IMR-90 (cell line): ENCODE measurements at regions not wholly inside any gene's neighbourhood (a gene's known extent, or its start where the extent isn't known, plus 50 kb on each side); places are given as distances from the start of the nearest gene placed in this dataset.

ENCODE experiments used
- ATAC-seq: fragments of 200-7000 bp; cut with Tn5 transposase; 2 replicates; pipeline ENCODE4 v1.9.1; 2020; ENCODE audit warnings: low read depth, mild to moderate bottlenecking, moderate library complexity
- BruUV-seq: library from RNA; stranded (reverse); fragments of 400-500 nt; replicated peaks from 2 replicates; lab custom pipeline; 2021; lab: Mats Ljungman, UMichigan
- CTCF ChIA-PET: fragments of 300-600 bp; formaldehyde crosslinking; extraction: SDS; loops from one replicate; lab custom pipeline; 2021; ENCODE audit warnings: antibody characterized with exemption; lab: Yijun Ruan, JAX
- POLR2A ChIA-PET: fragments of 300-600 bp; sonication (Branson Sonifier 250); formaldehyde crosslinking; loops from one replicate; lab custom pipeline; 2022; ENCODE audit warnings: antibody characterized with exemption; ENCODE audit not compliant: unreplicated experiment; lab: Charles Lee
- DNase-seq: peaks from one replicate; pipeline ENCODE4 v3.0.0; 2013
- H2AFZ ChIP-seq: replicated peaks from 2 replicates; pipeline ENCODE3; 2013; ENCODE audit warnings: low read length, mild to moderate bottlenecking; ENCODE audit not compliant: poor library complexity
- H2AK5ac ChIP-seq: 2 replicates; pipeline ENCODE4 v1.6.1; 2013; ENCODE audit warnings: low read depth, low read length, inconsistent platforms
- H2AK9ac ChIP-seq: replicated peaks from 2 replicates; pipeline ENCODE3; 2013; ENCODE audit warnings: mild to moderate bottlenecking, low read depth, low read length, moderate library complexity; ENCODE audit not compliant: poor library complexity
- H2BK120ac ChIP-seq: 2 replicates; pipeline ENCODE4 v1.6.1; 2013; ENCODE audit warnings: low read depth, low read length, inconsistent platforms
- H2BK15ac ChIP-seq: 3 replicates; pipeline ENCODE4 v1.6.1; 2013; ENCODE audit warnings: low read depth, low read length, inconsistent platforms
- H2BK20ac ChIP-seq: 2 replicates; pipeline ENCODE4 v1.6.1; 2013; ENCODE audit warnings: low read depth, mild to moderate bottlenecking, inconsistent platforms, low read length, moderate library complexity
- H2BK5ac ChIP-seq: 2 replicates; pipeline ENCODE4 v1.6.1; 2013; ENCODE audit warnings: mild to moderate bottlenecking, low read depth, low read length, inconsistent platforms; ENCODE audit not compliant: poor library complexity, severe bottlenecking
- H3K14ac ChIP-seq: replicated peaks from 2 replicates; pipeline ENCODE4 v1.6.1; 2013; ENCODE audit warnings: low read depth, low read length, inconsistent platforms
- H3K18ac ChIP-seq: 2 replicates; pipeline ENCODE4 v1.6.1; 2013; ENCODE audit warnings: low read depth, low read length, control low read depth
- H3K23ac ChIP-seq: 2 replicates; pipeline ENCODE4 v1.6.1; 2013; ENCODE audit warnings: low read depth, low read length, inconsistent platforms
- H3K27ac ChIP-seq: 2 replicates; pipeline ENCODE4 v1.5.1; 2013; ENCODE audit warnings: mild to moderate bottlenecking, control low read depth, low read length; ENCODE audit not compliant: insufficient read depth
- H3K27me3 ChIP-seq: 2 replicates; pipeline ENCODE4 v1.6.1; 2013; ENCODE audit warnings: low read length; ENCODE audit not compliant: control insufficient read depth, insufficient read depth
- H3K36me3 ChIP-seq: 2 replicates; pipeline ENCODE4 v1.6.1; 2013; ENCODE audit warnings: low read length, mixed read lengths; ENCODE audit not compliant: control insufficient read depth, insufficient read depth
- H3K4ac ChIP-seq: 2 replicates; pipeline ENCODE4 v1.6.1; 2013; ENCODE audit warnings: low read depth, low read length, inconsistent platforms
- H3K4me1 ChIP-seq: 2 replicates; pipeline ENCODE4 v1.6.1; 2013; ENCODE audit warnings: low read length, mixed read lengths; ENCODE audit not compliant: control insufficient read depth, insufficient read depth
- H3K4me2 ChIP-seq: 2 replicates; pipeline ENCODE4 v1.6.1; 2013; ENCODE audit warnings: low read depth, mild to moderate bottlenecking, control low read depth, low read length, moderate library complexity
- H3K4me3 ChIP-seq: 2 replicates; pipeline ENCODE4 v1.5.1; 2013; ENCODE audit warnings: low read depth, mild to moderate bottlenecking, control low read depth, low read length, moderate library complexity; ENCODE audit not compliant: insufficient read depth
- H3K56ac ChIP-seq: 2 replicates; pipeline ENCODE4 v1.6.1; 2013; ENCODE audit warnings: low read length, inconsistent platforms; ENCODE audit not compliant: insufficient read depth; ENCODE audit errors: extremely low read depth
- H3K79me1 ChIP-seq, 2 experiments: 2 replicates each; pipeline ENCODE4 v1.6.1; 2013; ENCODE audit warnings: low read length in 2 of 2, inconsistent platforms in 1 of 2, low read depth in 1 of 2
- H3K9ac ChIP-seq: 2 replicates; pipeline ENCODE4 v1.6.1; 2013; ENCODE audit warnings: low read depth, low read length, control low read depth
- H3K9me1 ChIP-seq: 2 replicates; pipeline ENCODE4 v1.6.1; 2013; ENCODE audit warnings: low read length, inconsistent platforms; ENCODE audit not compliant: insufficient read depth
- H3K9me3 ChIP-seq: 2 replicates; pipeline ENCODE4 v1.6.1; 2013; ENCODE audit warnings: low read length; ENCODE audit not compliant: control insufficient read depth, insufficient read depth
- H4K20me1 ChIP-seq: 2 replicates; pipeline ENCODE4 v1.6.1; 2013; ENCODE audit warnings: low read length, inconsistent platforms; ENCODE audit not compliant: insufficient read depth
- H4K5ac ChIP-seq: 2 replicates; pipeline ENCODE4 v1.6.1; 2013; ENCODE audit warnings: mild to moderate bottlenecking, low read depth, low read length, control low read depth
- H4K8ac ChIP-seq, 2 experiments: 2 replicates each; pipeline ENCODE4 v1.6.1; 2013; ENCODE audit warnings: low read depth in 2 of 2, low read length in 2 of 2, control low read depth in 1 of 2, inconsistent platforms in 1 of 2
- H4K91ac ChIP-seq: 2 replicates; pipeline ENCODE4 v1.6.1; 2013; ENCODE audit warnings: low read depth, low read length, inconsistent platforms; ENCODE audit not compliant: insufficient read depth
- BHLHE40 ChIP-seq: fragments of 150-350 bp; IDR thresholded peaks from 2 replicates; pipeline ENCODE4 v1.6.1; 2016; ENCODE audit warnings: mild to moderate bottlenecking, low read depth, low read length
- CEBPB ChIP-seq: IDR thresholded peaks from 2 replicates; pipeline ENCODE4 v1.6.1; 2012; ENCODE audit warnings: low read depth, low read length, improper control_type of control experiment
- FOS ChIP-seq: fragments of 150-350 bp; IDR thresholded peaks from 2 replicates; pipeline ENCODE4 v1.6.1; 2016; ENCODE audit warnings: low read depth, low read length
- MAFK ChIP-seq: IDR thresholded peaks from 2 replicates; pipeline ENCODE4 v1.6.1; 2012; ENCODE audit warnings: low read depth, low read length, improper control_type of control experiment
- MAZ ChIP-seq: IDR thresholded peaks from 2 replicates; pipeline ENCODE4 v1.6.1; 2012; ENCODE audit warnings: low read depth, mild to moderate bottlenecking, low read length, improper control_type of control experiment, moderate library complexity, borderline replicate concordance
- MXI1 ChIP-seq: IDR thresholded peaks from 2 replicates; pipeline ENCODE4 v1.6.1; 2012; ENCODE audit warnings: low read depth, mild to moderate bottlenecking, low read length, moderate library complexity, borderline replicate concordance
- NFE2L2 ChIP-seq: fragments of 150-350 bp; IDR thresholded peaks from 2 replicates; pipeline ENCODE4 v1.6.1; 2016; ENCODE audit warnings: low read depth, mild to moderate bottlenecking, low read length
- RCOR1 ChIP-seq: IDR thresholded peaks from 2 replicates; pipeline ENCODE4 v1.6.1; 2012; ENCODE audit warnings: mild to moderate bottlenecking, low read length, improper control_type of control experiment; ENCODE audit not compliant: insufficient replicate concordance
- WGBS, 2 experiments: methylation state at CpG; one replicate each; pipeline versions ENCODE4 v1.1.5 to v1.1.7; 2013; ENCODE audit warnings: missing lambda C conversion rate in 2 of 2; ENCODE audit not compliant: insufficient read length in 1 of 2; ENCODE audit errors: extremely low coverage in 2 of 2; 5-methylcytosine and 5-hydroxymethylcytosine counted together
- dilution Hi-C: fragments of 300-500 bp; cut with HindIII; formaldehyde crosslinking; loops from one replicate; pipeline ENCODE4 v1.14.3; 2018; ENCODE audit warnings: low sequenced_read_pairs; ENCODE audit not compliant: unreplicated experiment
- in situ Hi-C: fragments of 300-500 bp; cut with MboI; formaldehyde crosslinking; loops from 3 replicates; pipeline ENCODE4 v1.14.3; 2019; ENCODE audit warnings: low sequenced_read_pairs, inconsistent platforms, mixed read lengths
- intact Hi-C: fragments of 100-400 bp; cut with micrococcal nuclease; formaldehyde crosslinking; loops from 2 replicates; pipeline ENCODE4 v1.10.0; 2022

DNA sequence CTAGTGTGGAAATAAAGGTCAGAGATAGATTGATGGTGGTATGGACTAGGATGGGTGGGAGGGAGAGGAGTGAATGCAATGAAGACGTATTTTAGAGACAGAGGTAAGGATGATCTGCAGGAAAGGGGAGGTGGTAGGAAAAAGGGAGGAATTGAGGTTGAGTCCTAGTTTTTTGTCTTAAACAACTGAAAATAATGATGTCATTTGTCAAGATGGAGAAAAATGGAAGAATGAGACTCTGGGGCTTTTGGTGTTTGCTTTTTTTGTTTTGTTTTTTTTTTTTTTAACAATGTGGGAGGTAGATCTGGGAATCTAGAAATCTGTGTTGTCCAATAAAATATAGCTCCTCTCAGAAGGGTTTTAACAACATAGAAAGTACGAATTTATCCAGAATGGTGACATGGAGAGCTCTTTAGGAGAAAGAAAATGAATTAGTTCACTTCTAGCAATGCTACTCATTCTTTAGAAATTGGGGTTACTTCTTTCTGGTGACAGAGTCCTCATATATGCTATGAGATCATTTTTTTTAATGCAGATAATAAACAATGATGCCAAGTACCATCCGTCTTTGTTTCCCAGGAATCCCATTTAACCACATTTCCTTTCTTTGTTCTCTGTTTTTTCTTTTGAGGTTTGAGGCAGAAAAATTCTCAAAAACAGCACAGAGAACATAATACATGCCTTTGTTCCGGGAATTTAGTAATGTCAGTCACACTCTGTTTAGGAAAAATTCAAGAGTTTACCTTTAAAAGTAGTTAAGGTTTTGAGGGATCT is 225.3 kb upstream of the COX10 start:
- Histone ChIP-seq H3K9me1 (no peaks in the 10 kb centered on the region), H3K4me3 (no peak overlapping the region), H2AK5ac (no peak overlapping the region), H3K9ac (no peak overlapping the region), H4K91ac (no peak overlapping the region), H3K9me3 (no peaks in the 10 kb centered on the region), H4K8ac (no peak overlapping the region), H3K36me3 (no peaks in the 10 kb centered on the region), H3K56ac (no peak overlapping the region), H2BK15ac (no peak overlapping the region), H3K23ac (no peak overlapping the region), H4K20me1 (no peaks in the 10 kb centered on the region), H3K18ac (no peak overlapping the region), H3K27me3 (peaks cover 2% of the 10 kb centered on the region; the same call in 1 of the 2 replicates), H3K27ac (no peak overlapping the region), H2AK9ac (no peak overlapping the region), H3K14ac (no peak overlapping the region), H4K5ac (no peak overlapping the region), H3K4me1 (no peaks in the 10 kb centered on the region), H3K79me1 (no peaks in the 10 kb centered on the region), H2AFZ (no peak overlapping the region), H2BK5ac (no peak overlapping the region), H3K4me2 (no peak overlapping the region), H2BK20ac (no peak overlapping the region), H3K4ac (no peak overlapping the region), H2BK120ac (no peak overlapping the region)
- no peak for DNase-seq
- ChIA-PET POLR2A (interaction anchor here (0.6 kb wide), 1 partner anchor 223 kb away, joined by 4 read pairs; no protein-coding TSS in a partner anchor), CTCF (no interaction called here)
- no peak for ATAC-seq
- in situ Hi-C loops, result no loop called here
- intact Hi-C loops, result no loop called here
- no TSS peak for BruUV-seq
- WGBS, 2 experiments, result 100% methylated on average over 1 of the region's 4 CpGs; no CpG with 5 or more reads in 1 of the 2 experiments
- dilution Hi-C loops, result no loop called here
- no peak for TF ChIP-seq MAZ
- no peak for TF ChIP-seq BHLHE40
- TF ChIP-seq CEBPB, result no peak
- TF ChIP-seq MXI1, result no peak
- no peak for TF ChIP-seq NFE2L2
- TF ChIP-seq RCOR1, result no peak
- no peak for TF ChIP-seq FOS
- no peak for TF ChIP-seq MAFK
